Fibroblast of lung (primary cell): ENCODE measurements at regions not wholly inside any gene's neighbourhood (a gene's known extent, or its start where the extent isn't known, plus 50 kb on each side); places are given as distances from the start of the nearest gene placed in this dataset.
A peak's percentile ranks its signal among the peaks of the same experiment; 100 is the strongest.

Source experiments
- DNase-seq, 2 donors: peaks; one replicate each; pipeline versions ENCODE4 v3.0.0 to v3.0.0-alpha.2; 2010; ENCODE audit warnings: low read depth in 2 of 2
- H2AFZ ChIP-seq: 2 replicates; pipeline ENCODE4 v1.5.1; 2012; ENCODE audit warnings: low read length, control low read depth, inconsistent platforms
- H3K27ac ChIP-seq: 2 replicates; pipeline ENCODE4 v1.5.1; 2011; ENCODE audit warnings: low read length, control low read depth; ENCODE audit not compliant: insufficient read depth
- H3K27me3 ChIP-seq: 2 replicates; pipeline ENCODE4 v1.5.1; 2011; ENCODE audit warnings: mild to moderate bottlenecking, low read length; ENCODE audit not compliant: control insufficient read depth, insufficient read depth
- H3K36me3 ChIP-seq: 2 replicates; pipeline ENCODE4 v1.5.1; 2011; ENCODE audit warnings: low read length; ENCODE audit not compliant: control insufficient read depth, insufficient read depth
- H3K4me1 ChIP-seq: 2 replicates; pipeline ENCODE4 v1.5.1; 2011; ENCODE audit warnings: low read length; ENCODE audit not compliant: control insufficient read depth, insufficient read depth; ENCODE audit errors: extremely low read depth
- H3K4me2 ChIP-seq: 2 replicates; pipeline ENCODE4 v1.5.1; 2011; ENCODE audit warnings: low read length, control low read depth; ENCODE audit not compliant: insufficient read depth; ENCODE audit errors: extremely low read depth
- H3K4me3 ChIP-seq, 4 experiments: fragments of 200-600 bp in 1 of 4; sonication (generic) in 1 of 4; replicated peaks in 1 of 4; 2 replicates each; pipeline ENCODE4 v1.5.1; 2011 to 2016; ENCODE audit warnings: low read length in 4 of 4, low read depth in 3 of 4, mild to moderate bottlenecking in 3 of 4, control low read depth in 2 of 4, inconsistent platforms in 1 of 4, mixed read lengths in 1 of 4; ENCODE audit not compliant: insufficient read depth in 1 of 4; ENCODE audit errors: control extremely low read depth in 1 of 4
- H3K79me2 ChIP-seq: 2 replicates; pipeline ENCODE4 v1.5.1; 2012; ENCODE audit warnings: mild to moderate bottlenecking, low read length, inconsistent platforms; ENCODE audit not compliant: control insufficient read depth, insufficient read depth
- H3K9ac ChIP-seq: 2 replicates; pipeline ENCODE4 v1.5.1; 2011; ENCODE audit warnings: mild to moderate bottlenecking, low read length, control low read depth; ENCODE audit not compliant: insufficient read depth
- H3K9me3 ChIP-seq: 2 replicates; pipeline ENCODE4 v1.5.1; 2012; ENCODE audit warnings: low read depth, low read length; ENCODE audit not compliant: control insufficient read depth, insufficient read depth
- H4K20me1 ChIP-seq: 2 replicates; pipeline ENCODE4 v1.5.1; 2011; ENCODE audit warnings: low read length; ENCODE audit not compliant: control insufficient read depth, insufficient read depth; ENCODE audit errors: extremely low read depth
- EZH2 ChIP-seq: IDR thresholded peaks from 2 replicates; pipeline ENCODE4 v1.5.1; 2012; ENCODE audit warnings: low read length, control low read depth, mild to moderate bottlenecking; ENCODE audit errors: missing control alignments
- TF ChIP-seq, protein P1 (sequence below), 2 donors: IDR thresholded peaks in 1 of 2; conservative IDR thresholded peaks in 1 of 2; 1 replicate in 1 of 2; 2 replicates in 1 of 2; pipeline ENCODE4 v1.5.1; 2011 to 2012; ENCODE audit warnings: low read length in 2 of 2, control low read depth in 1 of 2, inconsistent platforms in 1 of 2, low read depth in 1 of 2, mild to moderate bottlenecking in 1 of 2

DNA sequence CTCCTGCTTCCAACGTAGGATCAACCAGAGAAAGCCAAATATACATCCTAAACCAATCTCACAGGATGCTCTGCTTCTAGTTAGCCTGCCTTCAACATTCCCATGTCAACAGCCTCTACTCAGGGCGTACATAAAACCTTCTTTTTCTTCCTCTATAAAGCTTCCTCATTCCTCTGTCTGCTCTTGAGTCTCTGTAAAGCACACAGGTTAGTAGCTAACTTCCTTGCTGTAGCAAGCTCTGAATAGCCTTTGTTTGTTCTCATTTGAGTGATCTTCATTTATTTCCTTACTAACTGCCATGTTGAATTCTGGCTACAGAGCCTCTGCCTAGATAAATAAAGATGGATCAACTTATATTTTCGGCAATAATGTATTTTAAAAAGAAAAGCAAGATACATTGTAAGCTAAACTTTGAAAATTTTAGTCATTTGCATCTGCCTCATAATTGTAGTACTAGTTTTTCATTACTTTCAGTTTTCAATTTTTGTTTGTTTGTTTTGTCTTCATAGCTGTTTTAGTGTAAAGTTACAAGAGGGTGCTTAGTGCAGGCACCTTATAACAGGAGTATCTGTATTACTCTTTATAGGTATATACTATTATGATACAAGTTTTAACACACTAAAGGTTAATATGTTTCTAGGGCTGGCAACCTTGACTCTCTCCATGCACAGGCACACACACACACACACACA is 498.2 kb downstream of the PYDC2 start:
- Histone ChIP-seq H3K36me3 (no peaks in the 10 kb centered on the region), H3K27me3 (no peaks in the 10 kb centered on the region), H3K9ac (no peak overlapping the region), H3K4me1 (no peaks in the 10 kb centered on the region), H3K4me3 (no peak overlapping the region), H4K20me1 (no peaks in the 10 kb centered on the region), H2AFZ (no peak overlapping the region), H3K79me2 (no peaks in the 10 kb centered on the region), H3K9me3 (no peaks in the 10 kb centered on the region), H3K4me2 (no peak overlapping the region), H3K27ac (no peak overlapping the region)
- TF ChIP-seq, protein P1, sequence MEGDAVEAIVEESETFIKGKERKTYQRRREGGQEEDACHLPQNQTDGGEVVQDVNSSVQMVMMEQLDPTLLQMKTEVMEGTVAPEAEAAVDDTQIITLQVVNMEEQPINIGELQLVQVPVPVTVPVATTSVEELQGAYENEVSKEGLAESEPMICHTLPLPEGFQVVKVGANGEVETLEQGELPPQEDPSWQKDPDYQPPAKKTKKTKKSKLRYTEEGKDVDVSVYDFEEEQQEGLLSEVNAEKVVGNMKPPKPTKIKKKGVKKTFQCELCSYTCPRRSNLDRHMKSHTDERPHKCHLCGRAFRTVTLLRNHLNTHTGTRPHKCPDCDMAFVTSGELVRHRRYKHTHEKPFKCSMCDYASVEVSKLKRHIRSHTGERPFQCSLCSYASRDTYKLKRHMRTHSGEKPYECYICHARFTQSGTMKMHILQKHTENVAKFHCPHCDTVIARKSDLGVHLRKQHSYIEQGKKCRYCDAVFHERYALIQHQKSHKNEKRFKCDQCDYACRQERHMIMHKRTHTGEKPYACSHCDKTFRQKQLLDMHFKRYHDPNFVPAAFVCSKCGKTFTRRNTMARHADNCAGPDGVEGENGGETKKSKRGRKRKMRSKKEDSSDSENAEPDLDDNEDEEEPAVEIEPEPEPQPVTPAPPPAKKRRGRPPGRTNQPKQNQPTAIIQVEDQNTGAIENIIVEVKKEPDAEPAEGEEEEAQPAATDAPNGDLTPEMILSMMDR (conservative IDR thresholded peaks at IDR 0.05 in 1 of 2, IDR thresholded peaks at IDR 0.05 in 1 of 2; ENCODE audit: low read depth in 1 of 2, low read length in 2 of 2), result no peak
- no peak for TF ChIP-seq EZH2
- DNase-seq, result no peak

DNA sequence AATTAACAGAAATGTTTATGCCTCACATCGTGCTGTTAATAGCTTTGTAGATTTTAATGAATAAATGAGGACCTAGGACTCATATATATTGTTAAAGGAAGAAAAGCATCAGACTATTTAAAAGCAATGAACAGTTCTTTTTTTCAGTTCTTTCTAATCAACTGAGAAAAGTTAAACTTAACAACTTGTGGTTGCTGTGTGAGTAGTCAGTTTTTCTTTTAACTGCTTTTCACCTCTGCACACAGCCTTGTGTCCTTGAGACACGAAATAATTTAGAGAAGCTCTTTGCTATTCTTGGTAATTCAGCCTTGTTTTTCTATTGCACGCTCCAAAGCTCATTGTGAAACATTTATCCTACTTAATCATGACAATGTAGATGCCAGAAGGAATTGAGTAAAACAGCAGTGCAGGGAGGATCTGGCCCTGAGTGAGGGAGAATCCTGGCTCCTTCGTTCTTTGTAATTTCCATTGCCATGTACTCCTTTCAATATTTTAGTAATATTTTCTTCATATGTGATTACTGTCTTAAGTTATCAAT is 499.0 kb downstream of the PYDC2 start:
- H3K4me1 ChIP-seq, result no peaks in the 10 kb centered on the region
- no peak overlapping the region for H3K9ac ChIP-seq
- no peaks in the 10 kb centered on the region for H3K27me3 ChIP-seq
- H3K4me3 ChIP-seq, result no peak overlapping the region
- no peaks in the 10 kb centered on the region for H3K9me3 ChIP-seq
- no peaks in the 10 kb centered on the region for H4K20me1 ChIP-seq
- no peak overlapping the region for H3K4me2 ChIP-seq
- TF ChIP-seq EZH2, result no peak
- TF ChIP-seq, protein P1 (conservative IDR thresholded peaks at IDR 0.05 in 1 of 2, IDR thresholded peaks at IDR 0.05 in 1 of 2; ENCODE audit: low read depth in 1 of 2, low read length in 2 of 2), result no peak
- DNase-seq, result peak in 1 of 2 donors; percentile 24
- no peak overlapping the region for H3K27ac ChIP-seq
- no peaks in the 10 kb centered on the region for H3K36me3 ChIP-seq
- H3K79me2 ChIP-seq, result no peaks in the 10 kb centered on the region
- H2AFZ ChIP-seq, result no peak overlapping the region

DNA sequence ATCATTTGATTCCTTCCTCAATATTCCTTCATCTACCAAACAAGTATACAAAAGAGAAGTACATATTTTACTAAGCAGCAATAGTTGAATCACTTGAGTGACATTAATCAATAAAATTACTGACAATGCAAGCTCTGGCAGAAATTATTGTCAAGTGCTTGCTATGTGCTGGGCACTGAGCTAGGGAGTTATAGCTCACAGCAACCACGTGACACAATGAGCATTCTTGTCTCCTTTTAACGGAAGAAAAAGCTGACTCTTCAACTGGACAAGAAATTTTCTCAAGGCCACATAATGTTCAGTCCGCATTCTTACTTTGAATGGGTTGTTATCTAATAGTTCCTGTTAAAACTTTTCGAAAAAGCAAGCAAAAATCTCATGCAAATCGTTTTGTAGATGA is 500.1 kb downstream of the PYDC2 start:
- H3K4me2 ChIP-seq, result no peak overlapping the region
- H3K36me3 ChIP-seq, result no peaks in the 10 kb centered on the region
- no peaks in the 10 kb centered on the region for H4K20me1 ChIP-seq
- DNase-seq, result peak in 1 of 2 donors; percentile 10
- H3K4me1 ChIP-seq, result no peaks in the 10 kb centered on the region
- H3K27me3 ChIP-seq, result no peaks in the 10 kb centered on the region
- no peaks in the 10 kb centered on the region for H3K79me2 ChIP-seq
- no peak overlapping the region for H3K27ac ChIP-seq
- H3K9me3 ChIP-seq, result no peaks in the 10 kb centered on the region
- no peak overlapping the region for H3K9ac ChIP-seq
- TF ChIP-seq EZH2, result no peak
- TF ChIP-seq, protein P1 (conservative IDR thresholded peaks at IDR 0.05 in 1 of 2, IDR thresholded peaks at IDR 0.05 in 1 of 2; ENCODE audit: low read depth in 1 of 2, low read length in 2 of 2), result no peak
- no peak overlapping the region for H3K4me3 ChIP-seq
- no peak overlapping the region for H2AFZ ChIP-seq
